ENCODE measurements at regions not wholly inside any gene's neighbourhood (a gene's known extent, or its start where the extent isn't known, plus 50 kb on each side); places are given as distances from the start of the nearest gene placed in this dataset.
"Not testable (repeated sequence)": the region's sequence is repeated elsewhere in the genome, so short reads cannot be mapped to it uniquely, and the experiment has no call there.

GRCh38 chr12:127832172-127832571 is 434.8 kb upstream of the TMEM132C start:
- no peak overlapping the region for H4K8ac ChIP-seq (ENCODE audit: low read depth, low read length)
- H3K27ac ChIP-seq (replicated peaks; ENCODE audit: low read length), result no peak overlapping the region

GRCh38 chr12:127836802-127837201 is 430.2 kb upstream of the TMEM132C start:
- H3K9ac ChIP-seq (ENCODE audit: low read depth, low read length, poor library complexity); H3K79me1 ChIP-seq (ENCODE audit: low read depth, low read length); H2BK5ac ChIP-seq (ENCODE audit: low read length); H2BK12ac ChIP-seq (ENCODE audit: low read length); H3K36me3 ChIP-seq (replicated peaks in 1 of 2; ENCODE audit: control insufficient read depth in 2 of 2, insufficient read depth in 2 of 2, low read length in 2 of 2); H3K4me3 ChIP-seq (ENCODE audit: low read length in 2 of 2); DNase-seq (ENCODE audit: low spot score); H3K14ac ChIP-seq (ENCODE audit: low read length); H3K9me3 ChIP-seq (replicated peaks in 1 of 2; ENCODE audit: control insufficient read depth in 2 of 2, insufficient read depth in 1 of 2, low read depth in 1 of 2, low read length in 2 of 2); H2AFZ ChIP-seq (ENCODE audit: low read length); H2BK120ac ChIP-seq (ENCODE audit: low read depth, low read length); H3K27ac ChIP-seq (replicated peaks; ENCODE audit: low read length); H3K4me2 ChIP-seq (ENCODE audit: insufficient read depth, low read length, poor library complexity, severe bottlenecking); H3K4me1 ChIP-seq (ENCODE audit: control insufficient read depth in 2 of 2, insufficient read depth in 1 of 2, low read depth in 1 of 2, low read length in 2 of 2); H3K23ac ChIP-seq (ENCODE audit: low read depth, low read length, poor library complexity); H2BK15ac ChIP-seq (ENCODE audit: low read length); H3K18ac ChIP-seq (ENCODE audit: low read length); H3K4ac ChIP-seq (ENCODE audit: low read length); H4K8ac ChIP-seq (ENCODE audit: low read depth, low read length); H2AK5ac ChIP-seq (ENCODE audit: low read depth, low read length); H3K27me3 ChIP-seq (ENCODE audit: control insufficient read depth in 3 of 3, insufficient read depth in 3 of 3, low read depth in 1 of 3, low read length in 3 of 3); H4K91ac ChIP-seq (ENCODE audit: low read depth, low read length, poor library complexity): not testable (repeated sequence)
- no CpG with 5 or more reads among the region's 4 CpGs for WGBS, 2 donors (ENCODE audit: extremely low coverage in 2 of 2, insufficient read length in 2 of 2, insufficient replicate concordance in 1 of 2)

More at GRCh38 chr12:127832172-127832571, 434.8 kb upstream of the TMEM132C start:
- H2BK15ac ChIP-seq (ENCODE audit: low read length), result no peak overlapping the region
- no peak overlapping the region for H2AK5ac ChIP-seq (ENCODE audit: low read depth, low read length)
- WGBS, 2 donors (ENCODE audit: extremely low coverage in 2 of 2, insufficient read length in 2 of 2, insufficient replicate concordance in 1 of 2), result 100% methylated on average over 2 of the region's 3 CpGs; no CpG with 5 or more reads in 1 of the 2 donors
- no peaks in the 10 kb centered on the region for H3K79me1 ChIP-seq (ENCODE audit: low read depth, low read length)
- no peaks in the 10 kb centered on the region for H3K27me3 ChIP-seq (ENCODE audit: control insufficient read depth in 3 of 3, insufficient read depth in 3 of 3, low read depth in 1 of 3, low read length in 3 of 3)
- no peak overlapping the region for H3K18ac ChIP-seq (ENCODE audit: low read length)
- no peak overlapping the region for H2BK5ac ChIP-seq (ENCODE audit: low read length)
- H4K91ac ChIP-seq (ENCODE audit: low read depth, low read length, poor library complexity), result no peak overlapping the region
- no peak for DNase-seq (ENCODE audit: low spot score)
- H2AFZ ChIP-seq (ENCODE audit: low read length), result no peak overlapping the region
- peaks cover 0 to 1% of the 10 kb centered on the region in 2 donors for H3K4me1 ChIP-seq (ENCODE audit: control insufficient read depth in 2 of 2, insufficient read depth in 1 of 2, low read depth in 1 of 2, low read length in 2 of 2)
- no peak overlapping the region for H3K9ac ChIP-seq (ENCODE audit: low read depth, low read length, poor library complexity)
- H3K4me2 ChIP-seq (ENCODE audit: insufficient read depth, low read length, poor library complexity, severe bottlenecking), result no peak overlapping the region
- no peaks in the 10 kb centered on the region for H3K9me3 ChIP-seq (replicated peaks in 1 of 2; ENCODE audit: control insufficient read depth in 2 of 2, insufficient read depth in 1 of 2, low read depth in 1 of 2, low read length in 2 of 2)
- H3K4ac ChIP-seq (ENCODE audit: low read length), result no peak overlapping the region
- no peak overlapping the region for H3K23ac ChIP-seq (ENCODE audit: low read depth, low read length, poor library complexity)
- no peak overlapping the region for H3K4me3 ChIP-seq (ENCODE audit: low read length in 2 of 2)
- H3K36me3 ChIP-seq (replicated peaks in 1 of 2; ENCODE audit: control insufficient read depth in 2 of 2, insufficient read depth in 2 of 2, low read length in 2 of 2), result no peaks in the 10 kb centered on the region
- H3K14ac ChIP-seq (ENCODE audit: low read length), result no peak overlapping the region
- no peak overlapping the region for H2BK12ac ChIP-seq (ENCODE audit: low read length)
- H2BK120ac ChIP-seq (ENCODE audit: low read depth, low read length), result no peak overlapping the region

- Histone ChIP-seq H2BK5ac (ENCODE audit: low read length) (no peak overlapping the region), H3K18ac (ENCODE audit: low read length) (no peak overlapping the region), H2BK12ac (ENCODE audit: low read length) (no peak overlapping the region), H3K27me3 (ENCODE audit: control insufficient read depth in 3 of 3, insufficient read depth in 3 of 3, low read depth in 1 of 3, low read length in 3 of 3) (no peaks in the 10 kb centered on the region), H3K14ac (ENCODE audit: low read length) (no peak overlapping the region), H3K79me1 (ENCODE audit: low read depth, low read length) (no peaks in the 10 kb centered on the region), H3K27ac (replicated peaks; ENCODE audit: low read length) (no peak overlapping the region), H2AFZ (ENCODE audit: low read length) (no peak overlapping the region), H3K23ac (ENCODE audit: low read depth, low read length, poor library complexity) (no peak overlapping the region), H4K8ac (ENCODE audit: low read depth, low read length) (no peak overlapping the region), H3K4me1 (ENCODE audit: control insufficient read depth in 2 of 2, insufficient read depth in 1 of 2, low read depth in 1 of 2, low read length in 2 of 2) (peaks cover 0 to 5% of the 10 kb centered on the region in 2 donors), H3K9me3 (replicated peaks in 1 of 2; ENCODE audit: control insufficient read depth in 2 of 2, insufficient read depth in 1 of 2, low read depth in 1 of 2, low read length in 2 of 2) (no peaks in the 10 kb centered on the region), H4K91ac (ENCODE audit: low read depth, low read length, poor library complexity) (no peak overlapping the region), H3K4ac (ENCODE audit: low read length) (no peak overlapping the region), H3K4me2 (ENCODE audit: insufficient read depth, low read length, poor library complexity, severe bottlenecking) (no peak overlapping the region), H3K9ac (ENCODE audit: low read depth, low read length, poor library complexity) (no peak overlapping the region), H3K36me3 (replicated peaks in 1 of 2; ENCODE audit: control insufficient read depth in 2 of 2, insufficient read depth in 2 of 2, low read length in 2 of 2) (no peaks in the 10 kb centered on the region), H3K4me3 (ENCODE audit: low read length in 2 of 2) (no peak overlapping the region), H2AK5ac (ENCODE audit: low read depth, low read length) (no peak overlapping the region), H2BK120ac (ENCODE audit: low read depth, low read length) (no peak overlapping the region), H2BK15ac (ENCODE audit: low read length) (no peak overlapping the region)
- no peak for DNase-seq (ENCODE audit: low spot score)
- no CpG with 5 or more reads among the region's 5 CpGs for WGBS, 2 donors (ENCODE audit: extremely low coverage in 2 of 2, insufficient read length in 2 of 2, insufficient replicate concordance in 1 of 2)
Measured at GRCh38 chr12:127857661-127858060, 409.3 kb upstream of the TMEM132C start.

- no peak overlapping the region for H4K91ac ChIP-seq (ENCODE audit: low read depth, low read length, poor library complexity)
- H3K27me3 ChIP-seq (ENCODE audit: control insufficient read depth in 3 of 3, insufficient read depth in 3 of 3, low read depth in 1 of 3, low read length in 3 of 3), result no peaks in the 10 kb centered on the region
- no peak overlapping the region for H2BK15ac ChIP-seq (ENCODE audit: low read length)
- H2BK12ac ChIP-seq (ENCODE audit: low read length), result no peak overlapping the region
- DNase-seq (ENCODE audit: low spot score), result no peak
- H3K4me1 ChIP-seq (ENCODE audit: control insufficient read depth in 2 of 2, insufficient read depth in 1 of 2, low read depth in 1 of 2, low read length in 2 of 2), result no peaks in the 10 kb centered on the region
- no peaks in the 10 kb centered on the region for H3K9me3 ChIP-seq (replicated peaks in 1 of 2; ENCODE audit: control insufficient read depth in 2 of 2, insufficient read depth in 1 of 2, low read depth in 1 of 2, low read length in 2 of 2)
- H3K9ac ChIP-seq (ENCODE audit: low read depth, low read length, poor library complexity), result no peak overlapping the region
- H3K18ac ChIP-seq (ENCODE audit: low read length), result no peak overlapping the region
- no peak overlapping the region for H3K23ac ChIP-seq (ENCODE audit: low read depth, low read length, poor library complexity)
- H3K14ac ChIP-seq (ENCODE audit: low read length), result no peak overlapping the region
- H3K4me3 ChIP-seq (ENCODE audit: low read length in 2 of 2), result no peak overlapping the region
- H2BK5ac ChIP-seq (ENCODE audit: low read length), result no peak overlapping the region
- WGBS, 2 donors (ENCODE audit: extremely low coverage in 2 of 2, insufficient read length in 2 of 2, insufficient replicate concordance in 1 of 2), result no CpG with 5 or more reads among the region's 6 CpGs
- no peak overlapping the region for H2AK5ac ChIP-seq (ENCODE audit: low read depth, low read length)
- no peak overlapping the region for H3K4ac ChIP-seq (ENCODE audit: low read length)
- H3K79me1 ChIP-seq (ENCODE audit: low read depth, low read length), result no peaks in the 10 kb centered on the region
- H4K8ac ChIP-seq (ENCODE audit: low read depth, low read length), result no peak overlapping the region
- H2AFZ ChIP-seq (ENCODE audit: low read length), result no peak overlapping the region
- H3K4me2 ChIP-seq (ENCODE audit: insufficient read depth, low read length, poor library complexity, severe bottlenecking), result no peak overlapping the region
- no peaks in the 10 kb centered on the region for H3K36me3 ChIP-seq (replicated peaks in 1 of 2; ENCODE audit: control insufficient read depth in 2 of 2, insufficient read depth in 2 of 2, low read length in 2 of 2)
- no peak overlapping the region for H3K27ac ChIP-seq (replicated peaks; ENCODE audit: low read length)
- H2BK120ac ChIP-seq (ENCODE audit: low read depth, low read length), result no peak overlapping the region
Measured at GRCh38 chr12:127860536-127860935, 406.4 kb upstream of the TMEM132C start.
